ENCODE measurements at regions not wholly inside any gene's neighbourhood (a gene's known extent, or its start where the extent isn't known, plus 50 kb on each side); places are given as distances from the start of the nearest gene placed in this dataset.

DNA sequence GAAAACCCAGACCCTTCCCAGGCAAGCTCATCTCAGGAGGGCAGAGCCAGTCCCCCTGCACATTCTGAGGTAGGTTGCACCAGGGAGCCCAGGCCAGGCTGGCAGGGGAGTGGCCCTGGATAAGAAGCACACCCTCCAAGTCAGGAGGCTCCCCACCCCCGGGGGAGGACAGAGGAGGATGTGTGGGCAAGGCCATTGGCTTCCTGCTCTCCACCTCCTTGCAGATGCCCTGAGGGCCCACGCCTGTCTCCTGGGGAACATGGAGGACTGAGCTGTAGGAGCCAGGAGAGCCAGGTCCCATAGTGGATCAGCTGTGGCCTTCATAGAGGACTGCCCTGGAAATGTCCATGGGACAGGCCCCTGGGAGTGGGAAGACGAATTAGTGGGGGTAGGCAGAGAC lies 126.7 kb downstream of the IRF8 start:
- H3K27ac ChIP-seq (replicated peaks) = no peak overlapping the region
- no peak for DNase-seq
- peaks cover 36% of the 10 kb centered on the region for H3K9me3 ChIP-seq (replicated peaks)
- no peak overlapping the region for H3K4me3 ChIP-seq
- TF ChIP-seq CTCF (IDR thresholded peaks at IDR 0.05; ENCODE audit: borderline replicate concordance) = no peak
- no peaks in the 10 kb centered on the region for H3K4me1 ChIP-seq
- H3K36me3 ChIP-seq = no peaks in the 10 kb centered on the region
- intact Hi-C loops (cut with micrococcal nuclease) = no loop called here
- peaks cover 83% of the 10 kb centered on the region for H3K27me3 ChIP-seq (ENCODE audit: low read depth)

GRCh38 chr16:86026171-86026910 lies 127.4 kb downstream of the IRF8 start:
- no peaks in the 10 kb centered on the region for H3K36me3 ChIP-seq
- intact Hi-C loops (cut with micrococcal nuclease) = no loop called here
- peaks cover 83% of the 10 kb centered on the region for H3K27me3 ChIP-seq (ENCODE audit: low read depth)
- no peak for TF ChIP-seq CTCF (IDR thresholded peaks at IDR 0.05; ENCODE audit: borderline replicate concordance)
- peaks cover 36% of the 10 kb centered on the region for H3K9me3 ChIP-seq (replicated peaks)
- H3K4me1 ChIP-seq = no peaks in the 10 kb centered on the region
- H3K27ac ChIP-seq (replicated peaks) = no peak overlapping the region
- H3K4me3 ChIP-seq = no peak overlapping the region
- no peak for DNase-seq

DNA sequence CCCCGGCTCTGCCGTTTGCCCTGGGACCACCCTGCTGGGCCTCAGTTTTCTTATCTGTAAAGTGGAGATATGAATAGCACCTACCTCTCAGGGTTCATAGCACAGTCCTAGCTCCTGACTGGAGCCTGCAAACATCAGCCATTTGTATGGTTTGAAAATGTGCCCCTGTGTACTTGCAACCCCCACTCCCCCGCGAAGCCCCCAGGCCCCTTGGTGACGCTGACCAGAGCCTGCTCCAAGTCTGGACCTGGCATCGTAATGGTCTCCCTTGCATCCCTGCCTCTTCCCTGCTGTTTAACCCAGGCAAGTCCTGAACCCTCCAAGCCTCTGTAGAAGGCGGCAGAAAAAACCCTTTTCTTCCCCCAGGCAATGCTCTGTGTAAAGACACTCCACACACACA lies 128.0 kb downstream of the IRF8 start:
- no peaks in the 10 kb centered on the region for H3K36me3 ChIP-seq
- no peak for TF ChIP-seq CTCF (IDR thresholded peaks at IDR 0.05; ENCODE audit: borderline replicate concordance)
- H3K27me3 ChIP-seq (ENCODE audit: low read depth) = peaks cover 83% of the 10 kb centered on the region
- H3K4me3 ChIP-seq = no peak overlapping the region
- H3K27ac ChIP-seq (replicated peaks) = no peak overlapping the region
- no peak for DNase-seq
- no peaks in the 10 kb centered on the region for H3K4me1 ChIP-seq
- intact Hi-C loops (cut with micrococcal nuclease) = no loop called here
- H3K9me3 ChIP-seq (replicated peaks) = peaks cover 36% of the 10 kb centered on the region

DNA sequence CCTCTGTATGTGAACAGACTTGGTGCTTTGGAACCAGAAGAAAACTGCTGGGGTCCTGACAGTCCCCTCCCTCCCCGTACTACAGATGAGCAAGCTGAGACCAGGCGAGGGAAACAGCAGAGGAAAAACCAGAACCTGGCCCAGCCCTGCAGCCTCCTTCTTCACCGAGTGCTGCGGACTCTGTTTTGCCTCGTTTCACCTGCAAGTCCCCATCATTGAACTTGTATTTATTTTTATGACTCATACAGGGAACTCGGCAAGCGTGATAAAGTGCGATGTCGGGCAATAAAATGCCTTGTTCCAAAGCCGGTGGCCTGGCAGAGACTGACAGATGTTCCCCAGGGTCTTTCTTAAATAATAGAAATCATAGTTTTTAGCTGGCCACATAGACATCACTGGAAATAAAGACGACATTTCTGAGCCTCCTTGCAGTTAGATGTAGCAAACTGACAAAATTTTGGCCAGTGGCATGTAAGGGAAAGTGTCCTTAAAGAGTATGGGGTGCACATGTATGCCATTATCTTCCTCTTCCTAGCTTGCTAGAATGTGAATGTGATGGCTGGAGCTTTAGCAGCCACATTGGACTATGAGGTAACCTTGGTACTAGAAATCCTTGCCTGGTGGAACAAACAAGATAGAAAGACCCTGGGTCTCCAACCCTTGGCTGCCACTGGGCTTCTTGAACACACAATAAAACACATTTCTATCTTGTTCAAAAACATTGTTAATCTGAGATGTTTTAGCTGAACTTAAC lies 128.6 kb downstream of the IRF8 start:
- H3K9me3 ChIP-seq (replicated peaks) = peaks cover 36% of the 10 kb centered on the region
- no peaks in the 10 kb centered on the region for H3K36me3 ChIP-seq
- intact Hi-C loops (cut with micrococcal nuclease) = no loop called here
- DNase-seq = no peak
- no peaks in the 10 kb centered on the region for H3K4me1 ChIP-seq
- H3K27ac ChIP-seq (replicated peaks) = no peak overlapping the region
- H3K27me3 ChIP-seq (ENCODE audit: low read depth) = peaks cover 82% of the 10 kb centered on the region
- TF ChIP-seq CTCF (IDR thresholded peaks at IDR 0.05; ENCODE audit: borderline replicate concordance) = no peak
- H3K4me3 ChIP-seq = no peak overlapping the region

DNA sequence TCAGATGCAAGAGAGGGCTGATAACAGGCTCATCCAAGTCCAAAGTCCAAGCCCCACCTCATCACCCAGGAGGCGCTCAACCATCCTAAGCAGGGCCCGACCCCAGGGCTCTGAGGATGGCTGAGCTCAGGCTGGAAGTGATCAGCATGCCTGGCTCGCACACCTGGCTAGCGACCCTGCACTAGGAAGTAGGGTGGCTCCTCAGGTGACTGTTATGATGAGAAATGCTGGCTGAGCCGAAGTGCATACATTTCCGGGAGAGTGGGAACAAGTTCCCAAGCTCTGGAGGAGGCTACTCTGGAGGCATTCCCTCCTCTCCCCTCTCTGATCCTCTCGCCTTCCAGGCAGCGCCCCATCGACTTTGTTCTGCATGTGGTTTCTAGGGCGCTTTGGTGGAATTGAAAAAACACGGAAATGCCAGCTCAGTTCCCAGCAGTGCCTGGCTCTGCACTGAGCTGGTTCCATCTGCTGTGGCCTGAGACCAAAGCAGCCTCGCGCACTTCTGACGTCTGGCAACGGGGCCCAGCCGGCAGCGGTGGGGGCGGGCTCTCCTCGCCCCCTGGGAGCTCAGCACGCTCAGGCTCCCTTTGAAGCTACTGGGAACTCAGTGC lies 130.3 kb downstream of the IRF8 start:
- H3K9me3 ChIP-seq (replicated peaks) = peaks cover 19% of the 10 kb centered on the region
- intact Hi-C loops (cut with micrococcal nuclease) = no loop called here
- TF ChIP-seq CTCF (IDR thresholded peaks at IDR 0.05; ENCODE audit: borderline replicate concordance) = no peak
- H3K27ac ChIP-seq (replicated peaks) = peak overlapping the region; percentile 38
- peaks cover 94% of the 10 kb centered on the region for H3K27me3 ChIP-seq (ENCODE audit: low read depth)
- DNase-seq = peak; percentile 38
- H3K4me1 ChIP-seq = peaks cover 6% of the 10 kb centered on the region
- no peaks in the 10 kb centered on the region for H3K36me3 ChIP-seq
- no peak overlapping the region for H3K4me3 ChIP-seq
